Esophagus squamous epithelium (tissue), 5 donors: ENCODE measurements at regions not wholly inside any gene's neighbourhood (a gene's known extent, or its start where the extent isn't known, plus 50 kb on each side); places are given as distances from the start of the nearest gene placed in this dataset.
"Not testable (repeated sequence)": the region's sequence is repeated elsewhere in the genome, so short reads cannot be mapped to it uniquely, and the experiment has no call there.

Experiments used
- DNase-seq: peaks from one replicate; lab custom pipeline; 2025; lab: John Stamatoyannopoulos, UW
- H3K27ac ChIP-seq, 4 donors: fragments of 200-600 bp; sonication (generic); one replicate each; pipeline ENCODE4 v1.5.1; 2016 to 2019; ENCODE audit warnings: mild to moderate bottlenecking in 1 of 4
- H3K27me3 ChIP-seq, 4 donors: fragments of 200-600 bp; sonication (generic); 1 replicate in 3 of 4; 2 replicates in 1 of 4; pipeline versions ENCODE4 v1.5.1 to v1.6.0; 2017 to 2021; ENCODE audit warnings: antibody characterized with exemption in 1 of 4
- H3K36me3 ChIP-seq, 3 donors: fragments of 200-600 bp; sonication (generic); one replicate each; pipeline ENCODE4 v1.5.1; 2016 to 2019
- H3K4me1 ChIP-seq, 3 donors: fragments of 200-600 bp; sonication (generic); one replicate each; pipeline ENCODE4 v1.5.1; 2017 to 2019
- H3K4me3 ChIP-seq, 4 donors: fragments of 200-600 bp; sonication (generic); 1 replicate in 3 of 4; 2 replicates in 1 of 4; pipeline ENCODE4 v1.5.1; 2016 to 2019; ENCODE audit warnings: mild to moderate bottlenecking in 2 of 4, moderate library complexity in 1 of 4
- H3K9me3 ChIP-seq, 3 donors: fragments of 200-600 bp; sonication (generic); one replicate each; pipeline ENCODE4 v1.5.1; 2016 to 2019
- CTCF ChIP-seq, 6 experiments: fragments of 450-650 bp in 4 of 6; fragments of 200-600 bp in 2 of 6; sonication (generic) in 2 of 6; IDR thresholded peaks; one replicate each; pipeline ENCODE4 v1.5.1; 2016 to 2019; ENCODE audit warnings: antibody characterized with exemption in 6 of 6, mild to moderate bottlenecking in 4 of 6, moderate library complexity in 4 of 6
- POLR2A ChIP-seq, 4 donors: fragments of 450-650 bp; IDR thresholded peaks; one replicate each; pipeline ENCODE4 v1.6.1; 2017; ENCODE audit warnings: antibody characterized with exemption in 4 of 4, mild to moderate bottlenecking in 4 of 4, moderate library complexity in 3 of 4
- WGBS, 2 donors: methylation state at CpG; one replicate each; pipeline ENCODE4 v1.1.5; 2018; 5-methylcytosine and 5-hydroxymethylcytosine counted together
- intact Hi-C: fragments of 100-400 bp; cut with DNase I; formaldehyde crosslinking; loops from one replicate; pipeline ENCODE4 v1.15.0; 2022
- donor health status: DM: yes; HTN: yes; CAD: no.

- no peak overlapping the region for H3K4me3 ChIP-seq
- H3K4me1 ChIP-seq: no peaks in the 10 kb centered on the region
- DNase-seq: no peak
- H3K36me3 ChIP-seq: no peaks in the 10 kb centered on the region
- no peaks in the 10 kb centered on the region for H3K27me3 ChIP-seq
- 75 to 81% methylated on average over 6 to 8 of the region's 10 CpGs for WGBS, 2 donors
- TF ChIP-seq CTCF (IDR thresholded peaks at IDR 0.05) (no peak), POLR2A (IDR thresholded peaks at IDR 0.05) (no peak)
- intact Hi-C loops: no loop called here
- no peaks in the 10 kb centered on the region for H3K9me3 ChIP-seq
- no peak overlapping the region for H3K27ac ChIP-seq
These were observed 181.8 kb upstream of the PFKP start for GRCh38 chr10:2885288-2886278.

GRCh38 chr10:2883983-2884540, 183.3 kb upstream of the PFKP start:
- DNase-seq, H3K27ac ChIP-seq, H3K27me3 ChIP-seq, H3K4me1 ChIP-seq, H3K9me3 ChIP-seq, H3K4me3 ChIP-seq, H3K36me3 ChIP-seq, intact Hi-C loops: not testable (repeated sequence)
- 71 to 72% methylated on average over 4 of the region's 4 CpGs for WGBS, 2 donors

GRCh38 chr10:2883238-2883637, 184.1 kb upstream of the PFKP start:
- Histone ChIP-seq H3K27ac (no peak overlapping the region), H3K4me3 (no peak overlapping the region), H3K36me3 (no peaks in the 10 kb centered on the region), H3K9me3 (no peaks in the 10 kb centered on the region), H3K27me3 (peaks cover 0 to 10% (median 0%) of the 10 kb centered on the region in 4 donors), H3K4me1 (no peaks in the 10 kb centered on the region)
- no peak for TF ChIP-seq POLR2A (IDR thresholded peaks at IDR 0.05)
- no peak for TF ChIP-seq CTCF (IDR thresholded peaks at IDR 0.05)
- intact Hi-C loops: no loop called here
- 68 to 81% methylated on average over 1 of the region's 1 CpG for WGBS, 2 donors
- DNase-seq: no peak

GRCh38 chr10:2882628-2883027, 184.7 kb upstream of the PFKP start:
- intact Hi-C loops: no loop called here
- WGBS, 2 donors: 60 to 71% methylated on average over 9 of the region's 9 CpGs
- Histone ChIP-seq H3K4me3 (no peak overlapping the region), H3K27ac (no peak overlapping the region), H3K27me3 (peaks cover 0 to 10% (median 0%) of the 10 kb centered on the region in 4 donors), H3K9me3 (no peaks in the 10 kb centered on the region), H3K36me3 (no peaks in the 10 kb centered on the region), H3K4me1 (no peaks in the 10 kb centered on the region)
- TF ChIP-seq CTCF (IDR thresholded peaks at IDR 0.05): no peak
- no peak for TF ChIP-seq POLR2A (IDR thresholded peaks at IDR 0.05)
- no peak for DNase-seq

- H3K36me3 ChIP-seq: no peaks in the 10 kb centered on the region
- WGBS, 2 donors: 55 to 58% methylated on average over 6 of the region's 6 CpGs
These were observed 185.4 kb upstream of the PFKP start for GRCh38 chr10:2881720-2882620.

GRCh38 chr10:2880050-2880449, 187.3 kb upstream of the PFKP start:
- H3K27ac ChIP-seq, H3K36me3 ChIP-seq, DNase-seq, H3K9me3 ChIP-seq, H3K4me3 ChIP-seq, intact Hi-C loops, H3K4me1 ChIP-seq: not testable (repeated sequence)
- H3K27me3 ChIP-seq: peaks cover 0 to 12% (median 0%) of the 10 kb centered on the region in 4 donors
- WGBS, 2 donors: 76 to 92% methylated on average over 2 of the region's 2 CpGs

More at GRCh38 chr10:2881720-2882620, 185.4 kb upstream of the PFKP start:
- Histone ChIP-seq H3K27me3 (peaks cover 0 to 10% (median 0%) of the 10 kb centered on the region in 4 donors), H3K4me3 (no peak overlapping the region), H3K9me3 (no peaks in the 10 kb centered on the region), H3K27ac (no peak overlapping the region), H3K4me1 (no peaks in the 10 kb centered on the region)
- intact Hi-C loops: no loop called here
- TF ChIP-seq POLR2A (IDR thresholded peaks at IDR 0.05) (no peak), CTCF (IDR thresholded peaks at IDR 0.05) (no peak)
- no peak for DNase-seq
